HL-60 (cell line): ENCODE measurements at regions not wholly inside any gene's neighbourhood (a gene's known extent, or its start where the extent isn't known, plus 50 kb on each side); places are given as distances from the start of the nearest gene placed in this dataset.

Source experiments
- CTCF ChIP-seq: IDR thresholded peaks from one replicate; pipeline ENCODE4 v1.5.1; 2011; ENCODE audit warnings: low read length, control low read depth, inconsistent platforms; ENCODE audit not compliant: insufficient read depth
- POLR2AphosphoS5 ChIP-seq: IDR thresholded peaks from 2 replicates; pipeline ENCODE4 v1.6.1; 2012; ENCODE audit warnings: low read depth
- REST ChIP-seq: IDR thresholded peaks from 2 replicates; pipeline ENCODE4 v1.6.1; 2012; ENCODE audit warnings: low read depth; ENCODE audit not compliant: insufficient replicate concordance

GRCh38 chr6:93574299-93574698 is 154.9 kb upstream of the EPHA7 start:
- TF ChIP-seq REST (no peak), CTCF (no peak), POLR2AphosphoS5 (no peak)
